Karpas-422 (cell line): ENCODE measurements at regions not wholly inside any gene's neighbourhood (a gene's known extent, or its start where the extent isn't known, plus 50 kb on each side); places are given as distances from the start of the nearest gene placed in this dataset.
A peak's percentile ranks its signal among the peaks of the same experiment; 100 is the strongest.

Source experiments
- DNase-seq: peaks from one replicate; pipeline ENCODE4 v3.0.0-alpha.2; 2015
- H2AFZ ChIP-seq: fragments of 200-600 bp; sonication (generic); 2 replicates; pipeline ENCODE4 v1.6.1; 2014; ENCODE audit warnings: antibody characterized with exemption, low read length, mixed read lengths
- H3K27ac ChIP-seq: fragments of 200-600 bp; sonication (generic); 2 replicates; pipeline ENCODE4 v1.5.1; 2014; ENCODE audit warnings: mild to moderate bottlenecking, low read length, moderate library complexity
- H3K27me3 ChIP-seq: fragments of 200-600 bp; sonication (generic); 2 replicates; pipeline ENCODE4 v1.6.1; 2014; ENCODE audit warnings: low read length, mixed read lengths
- H3K36me3 ChIP-seq: fragments of 200-600 bp; sonication (generic); 2 replicates; pipeline ENCODE4 v1.6.1; 2014; ENCODE audit warnings: low read length, mixed read lengths; ENCODE audit not compliant: insufficient read depth
- H3K4me1 ChIP-seq: fragments of 200-600 bp; sonication (generic); 2 replicates; pipeline ENCODE4 v1.6.1; 2014; ENCODE audit warnings: mild to moderate bottlenecking, low read length, mixed read lengths
- H3K4me2 ChIP-seq: fragments of 200-600 bp; sonication (generic); 2 replicates; pipeline ENCODE4 v1.6.1; 2014; ENCODE audit warnings: low read length, low read depth, mild to moderate bottlenecking; ENCODE audit not compliant: poor library complexity, severe bottlenecking
- H3K4me3 ChIP-seq: fragments of 200-600 bp; sonication (generic); 2 replicates; pipeline ENCODE4 v1.5.1; 2014; ENCODE audit warnings: mild to moderate bottlenecking, antibody characterized with exemption, low read length, mixed read lengths
- H3K79me2 ChIP-seq: fragments of 200-600 bp; sonication (generic); 2 replicates; pipeline ENCODE4 v1.6.1; 2014; ENCODE audit warnings: mild to moderate bottlenecking, low read length, mixed read lengths
- H3K9ac ChIP-seq: fragments of 200-600 bp; sonication (generic); 2 replicates; pipeline ENCODE4 v1.6.0; 2014; ENCODE audit warnings: low read length
- H3K9me2 ChIP-seq: fragments of 200-600 bp; sonication (generic), shearing (Covaris generic); replicated peaks from 2 replicates; pipeline ENCODE4 v1.6.0; 2014; ENCODE audit warnings: mild to moderate bottlenecking, low read length, moderate library complexity; ENCODE audit not compliant: insufficient read depth
- H3K9me3 ChIP-seq: fragments of 300-700, 200-600 bp; sonication (generic); 2 replicates; pipeline ENCODE4 v1.6.1; 2014; ENCODE audit warnings: low read length, mixed read lengths
- H4K20me1 ChIP-seq: fragments of 200-600 bp; sonication (generic); 2 replicates; pipeline ENCODE4 v1.6.1; 2014; ENCODE audit warnings: mild to moderate bottlenecking, antibody characterized with exemption, low read length, low read depth; ENCODE audit not compliant: insufficient read depth

- Histone ChIP-seq H4K20me1 (no peaks in the 10 kb centered on the region), H3K36me3 (no peaks in the 10 kb centered on the region), H3K79me2 (no peaks in the 10 kb centered on the region), H3K27ac (no peak overlapping the region), H3K4me1 (no peaks in the 10 kb centered on the region; the same call in 1 of the 2 replicates), H3K27me3 (no peaks in the 10 kb centered on the region), H2AFZ (no peak overlapping the region), H3K9ac (no peak overlapping the region), H3K9me2 (no peaks in the 10 kb centered on the region), H3K4me2 (no peak overlapping the region), H3K9me3 (no peaks in the 10 kb centered on the region), H3K4me3 (no peak overlapping the region)
- no peak for DNase-seq
Measured at GRCh38 chr6:28597924-28598722, 72.4 kb downstream of the GPX5 start.

- no peaks in the 10 kb centered on the region for H3K36me3 ChIP-seq
- H3K9me2 ChIP-seq = no peaks in the 10 kb centered on the region
- H3K9ac ChIP-seq = no peak overlapping the region
- H3K4me2 ChIP-seq = no peak overlapping the region
- H3K79me2 ChIP-seq = no peaks in the 10 kb centered on the region
- no peak overlapping the region for H3K4me3 ChIP-seq
- H3K27me3 ChIP-seq = no peaks in the 10 kb centered on the region
- DNase-seq = no peak
- H3K4me1 ChIP-seq = no peaks in the 10 kb centered on the region; the same call in 1 of the 2 replicates
- H3K27ac ChIP-seq = no peak overlapping the region
- no peak overlapping the region for H2AFZ ChIP-seq
- H4K20me1 ChIP-seq = no peaks in the 10 kb centered on the region
- H3K9me3 ChIP-seq = no peaks in the 10 kb centered on the region
Measured at GRCh38 chr6:28598757-28599686, 73.3 kb downstream of the GPX5 start.

DNA sequence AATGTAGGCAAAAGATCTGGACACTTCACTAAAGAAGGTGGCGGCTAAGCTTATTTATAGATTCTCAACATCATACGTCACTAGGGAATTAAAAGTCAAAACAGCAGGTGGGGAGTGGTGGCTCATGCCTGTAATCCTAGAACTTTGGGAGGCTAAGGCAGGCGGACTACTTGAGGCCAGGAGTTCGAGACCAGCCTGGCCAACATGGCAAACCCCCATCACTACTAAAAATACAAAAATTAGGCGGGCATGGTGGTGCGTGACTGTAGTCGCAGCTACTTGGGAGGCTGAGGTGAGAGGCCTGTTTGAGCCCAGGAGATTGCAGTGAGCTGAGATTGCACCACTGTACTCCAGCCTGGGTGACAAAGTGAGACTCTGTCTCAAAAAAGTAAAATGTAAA is 74.6 kb downstream of the GPX5 start:
- H3K36me3 ChIP-seq = no peaks in the 10 kb centered on the region
- no peaks in the 10 kb centered on the region for H3K27me3 ChIP-seq
- no peaks in the 10 kb centered on the region; the same call in 1 of the 2 replicates for H3K4me1 ChIP-seq
- no peaks in the 10 kb centered on the region for H3K9me3 ChIP-seq
- DNase-seq = no peak
- H3K79me2 ChIP-seq = no peaks in the 10 kb centered on the region
- no peak overlapping the region for H3K4me3 ChIP-seq
- H3K4me2 ChIP-seq = no peak overlapping the region
- no peaks in the 10 kb centered on the region for H4K20me1 ChIP-seq
- H2AFZ ChIP-seq = no peak overlapping the region
- no peak overlapping the region for H3K9ac ChIP-seq
- H3K9me2 ChIP-seq = no peaks in the 10 kb centered on the region
- no peak overlapping the region for H3K27ac ChIP-seq

DNA sequence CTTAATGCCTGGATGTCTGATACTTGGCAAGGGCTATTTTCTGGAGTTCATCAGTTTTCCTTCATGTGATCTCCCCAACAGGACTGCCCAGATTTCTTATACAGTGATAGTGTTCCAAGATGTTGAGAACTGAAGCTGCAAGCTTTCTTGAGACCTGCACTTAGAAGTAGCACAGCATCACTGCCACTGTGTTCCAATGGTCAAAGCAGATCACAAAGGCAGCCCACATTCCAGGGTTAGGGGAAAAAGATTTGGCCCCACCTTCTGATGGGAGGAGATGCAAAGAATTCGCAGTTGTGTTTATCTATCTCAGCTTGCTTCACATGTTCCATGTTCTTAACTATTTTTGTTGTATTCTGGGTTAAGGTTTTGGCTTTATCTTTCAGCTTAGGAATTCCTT is 78.2 kb downstream of the GPX5 start:
- no peak overlapping the region for H3K27ac ChIP-seq
- no peak for DNase-seq
- H3K4me3 ChIP-seq = no peak overlapping the region
- H4K20me1 ChIP-seq = no peaks in the 10 kb centered on the region
- peaks cover 9% of the 10 kb centered on the region for H3K4me1 ChIP-seq
- no peaks in the 10 kb centered on the region for H3K9me3 ChIP-seq
- no peaks in the 10 kb centered on the region for H3K36me3 ChIP-seq
- H3K27me3 ChIP-seq = no peaks in the 10 kb centered on the region
- H2AFZ ChIP-seq = no peak overlapping the region
- H3K4me2 ChIP-seq = no peak overlapping the region
- no peaks in the 10 kb centered on the region for H3K79me2 ChIP-seq
- H3K9me2 ChIP-seq = no peaks in the 10 kb centered on the region
- H3K9ac ChIP-seq = no peak overlapping the region

DNA sequence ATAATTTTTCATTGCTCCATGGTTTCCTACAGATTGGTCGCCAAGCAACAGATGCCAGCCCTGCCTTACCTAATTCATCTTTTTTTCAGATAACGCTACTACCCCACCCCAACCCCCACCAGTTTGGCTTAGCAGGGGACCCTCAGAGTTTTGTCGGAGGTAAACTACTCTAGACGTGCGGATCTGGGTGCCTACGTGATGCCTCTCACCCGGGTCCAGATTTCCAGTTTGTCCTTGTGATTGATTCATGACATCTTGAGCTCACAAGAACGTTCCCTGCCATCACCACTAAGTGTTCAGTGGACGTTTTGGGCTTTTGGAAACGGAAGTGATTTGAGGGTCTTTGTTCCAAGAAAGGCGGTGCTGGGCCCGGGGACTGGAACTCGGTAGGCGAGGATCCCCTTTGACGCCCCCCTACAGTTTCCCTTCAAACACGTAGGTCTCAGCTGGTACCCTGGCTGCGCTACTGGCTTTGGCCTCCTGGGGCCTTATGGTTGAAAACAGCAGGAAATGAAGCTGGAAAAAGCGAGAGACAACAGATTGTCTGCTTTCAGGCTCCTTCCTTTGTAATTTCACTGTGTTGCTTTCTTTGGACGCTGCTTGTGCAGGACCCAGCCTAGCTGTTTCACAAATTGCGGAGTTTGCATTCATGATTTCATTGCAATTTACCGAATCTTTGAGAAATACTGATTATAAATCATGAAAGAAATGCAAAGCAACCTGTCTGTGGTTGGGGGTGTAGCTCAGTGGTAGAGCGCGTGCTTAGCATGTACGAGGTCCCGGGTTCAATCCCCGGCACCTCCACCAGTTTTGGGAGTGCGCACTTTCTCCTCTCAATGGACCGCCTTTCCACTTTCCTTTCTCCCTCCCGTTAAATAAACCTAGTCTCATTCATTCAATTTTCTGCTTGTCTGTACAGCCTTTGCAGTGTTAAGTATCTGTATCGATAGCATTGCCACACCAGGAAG is 81.0 kb downstream of the GPX5 start:
- no peaks in the 10 kb centered on the region for H3K9me3 ChIP-seq
- H3K4me1 ChIP-seq = peaks cover 9% of the 10 kb centered on the region
- H3K4me2 ChIP-seq = peak overlapping the region; percentile 59
- H2AFZ ChIP-seq = no peak overlapping the region; the same call in 1 of the 2 replicates
- no peaks in the 10 kb centered on the region for H3K27me3 ChIP-seq
- peak overlapping the region; percentile 50 for H3K4me3 ChIP-seq
- no peaks in the 10 kb centered on the region for H4K20me1 ChIP-seq
- H3K79me2 ChIP-seq = no peaks in the 10 kb centered on the region
- no peak overlapping the region for H3K9ac ChIP-seq
- H3K27ac ChIP-seq = no peak overlapping the region
- H3K36me3 ChIP-seq = no peaks in the 10 kb centered on the region
- peak; percentile 70 for DNase-seq
- no peaks in the 10 kb centered on the region for H3K9me2 ChIP-seq

GRCh38 chr6:28607990-28608389 is 82.3 kb downstream of the GPX5 start:
- Histone ChIP-seq H3K4me1 (peaks cover 9% of the 10 kb centered on the region), H3K9ac (no peak overlapping the region), H3K9me2 (no peaks in the 10 kb centered on the region), H2AFZ (no peak overlapping the region), H3K4me2 (no peak overlapping the region), H3K36me3 (no peaks in the 10 kb centered on the region), H4K20me1 (no peaks in the 10 kb centered on the region), H3K27me3 (no peaks in the 10 kb centered on the region), H3K9me3 (no peaks in the 10 kb centered on the region), H3K79me2 (no peaks in the 10 kb centered on the region), H3K4me3 (no peak overlapping the region), H3K27ac (no peak overlapping the region)
- no peak for DNase-seq

DNA sequence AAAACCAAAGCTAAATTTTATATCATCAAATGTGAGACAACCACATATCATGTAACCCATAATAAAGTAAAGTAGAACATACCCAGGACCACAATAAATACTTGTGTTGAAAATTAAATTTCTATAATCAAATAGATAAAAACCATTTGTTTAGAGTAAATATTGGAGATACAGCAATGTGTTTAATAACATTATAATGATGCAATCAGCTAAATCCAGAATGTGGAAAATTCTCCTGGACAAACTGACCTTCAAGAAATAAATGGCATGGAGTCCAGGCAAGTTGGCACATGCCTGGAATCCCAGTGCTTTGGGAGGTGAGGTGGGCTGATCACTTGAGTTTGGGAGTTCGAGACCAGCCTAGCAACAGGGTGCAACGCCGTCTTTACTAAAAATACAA is 84.0 kb downstream of the GPX5 start:
- no peaks in the 10 kb centered on the region for H3K36me3 ChIP-seq
- H3K4me2 ChIP-seq = no peak overlapping the region
- no peaks in the 10 kb centered on the region for H4K20me1 ChIP-seq
- no peak overlapping the region for H3K4me3 ChIP-seq
- H3K9ac ChIP-seq = no peak overlapping the region
- H3K27me3 ChIP-seq = no peaks in the 10 kb centered on the region
- H3K27ac ChIP-seq = no peak overlapping the region
- no peaks in the 10 kb centered on the region for H3K9me3 ChIP-seq
- no peak for DNase-seq
- H3K79me2 ChIP-seq = no peaks in the 10 kb centered on the region
- peaks cover 9% of the 10 kb centered on the region for H3K4me1 ChIP-seq
- H2AFZ ChIP-seq = no peak overlapping the region
- H3K9me2 ChIP-seq = no peaks in the 10 kb centered on the region
